ENCODE measurements at regions not wholly inside any gene's neighbourhood (a gene's known extent, or its start where the extent isn't known, plus 50 kb on each side); places are given as distances from the start of the nearest gene placed in this dataset.

DNA sequence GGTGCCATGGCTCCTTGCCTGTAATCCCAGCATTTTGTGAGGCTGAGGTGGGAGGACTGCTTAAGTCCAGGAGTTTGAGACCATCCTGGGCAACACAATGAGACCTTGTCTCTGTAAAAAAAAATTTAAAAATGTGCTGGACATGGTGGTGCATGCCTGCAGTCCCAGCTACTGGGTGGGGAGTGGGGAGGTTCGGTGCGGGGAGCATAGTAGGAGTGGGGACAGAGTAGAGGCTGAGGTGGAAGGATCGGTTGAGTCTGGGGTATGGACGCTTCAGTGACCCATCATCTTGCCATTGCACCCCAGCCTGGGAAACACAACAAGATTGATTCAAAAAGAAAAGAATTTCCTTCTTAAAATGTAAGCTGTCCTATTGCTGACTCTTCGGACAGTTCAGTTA lies 1490.0 kb upstream of the GBE1 start:
- no peak for ATAC-seq (ENCODE audit: insufficient number of reproducible peaks, low FRiP score, low read depth)
- no peak for DNase-seq (ENCODE audit: low spot score)
- no peaks in the 10 kb centered on the region for H3K27me3 ChIP-seq (replicated peaks; ENCODE audit: insufficient read depth)
- no peaks in the 10 kb centered on the region for H3K36me3 ChIP-seq
- no peaks in the 10 kb centered on the region for H3K4me1 ChIP-seq (ENCODE audit: control insufficient read depth in 1 of 2, low read depth in 2 of 2)
- no peaks in the 10 kb centered on the region for H3K9me3 ChIP-seq
- H3K4me3 ChIP-seq = no peak overlapping the region
- TF ChIP-seq, protein P1, sequence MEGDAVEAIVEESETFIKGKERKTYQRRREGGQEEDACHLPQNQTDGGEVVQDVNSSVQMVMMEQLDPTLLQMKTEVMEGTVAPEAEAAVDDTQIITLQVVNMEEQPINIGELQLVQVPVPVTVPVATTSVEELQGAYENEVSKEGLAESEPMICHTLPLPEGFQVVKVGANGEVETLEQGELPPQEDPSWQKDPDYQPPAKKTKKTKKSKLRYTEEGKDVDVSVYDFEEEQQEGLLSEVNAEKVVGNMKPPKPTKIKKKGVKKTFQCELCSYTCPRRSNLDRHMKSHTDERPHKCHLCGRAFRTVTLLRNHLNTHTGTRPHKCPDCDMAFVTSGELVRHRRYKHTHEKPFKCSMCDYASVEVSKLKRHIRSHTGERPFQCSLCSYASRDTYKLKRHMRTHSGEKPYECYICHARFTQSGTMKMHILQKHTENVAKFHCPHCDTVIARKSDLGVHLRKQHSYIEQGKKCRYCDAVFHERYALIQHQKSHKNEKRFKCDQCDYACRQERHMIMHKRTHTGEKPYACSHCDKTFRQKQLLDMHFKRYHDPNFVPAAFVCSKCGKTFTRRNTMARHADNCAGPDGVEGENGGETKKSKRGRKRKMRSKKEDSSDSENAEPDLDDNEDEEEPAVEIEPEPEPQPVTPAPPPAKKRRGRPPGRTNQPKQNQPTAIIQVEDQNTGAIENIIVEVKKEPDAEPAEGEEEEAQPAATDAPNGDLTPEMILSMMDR (IDR thresholded peaks at IDR 0.05) = no peak
- H3K27ac ChIP-seq = no peak overlapping the region

- ATAC-seq (ENCODE audit: insufficient number of reproducible peaks, low FRiP score, low read depth) = no peak
- Histone ChIP-seq H3K4me1 (ENCODE audit: control insufficient read depth in 1 of 2, low read depth in 2 of 2) (no peaks in the 10 kb centered on the region), H3K9me3 (no peaks in the 10 kb centered on the region)
These were observed 1489.2 kb upstream of the GBE1 start for GRCh38 chr3:83250613-83251012.

GRCh38 chr3:83248454-83248853 lies 1487.0 kb upstream of the GBE1 start:
- ATAC-seq (ENCODE audit: insufficient number of reproducible peaks, low FRiP score, low read depth) = no peak

More at GRCh38 chr3:83250613-83251012, 1489.2 kb upstream of the GBE1 start:
- no peaks in the 10 kb centered on the region for H3K36me3 ChIP-seq
- no peak overlapping the region for H3K4me3 ChIP-seq
- no peak overlapping the region for H3K27ac ChIP-seq
- no peak for DNase-seq (ENCODE audit: low spot score)
- TF ChIP-seq, protein P1 (IDR thresholded peaks at IDR 0.05) = no peak
- no peaks in the 10 kb centered on the region for H3K27me3 ChIP-seq (replicated peaks; ENCODE audit: insufficient read depth)

GRCh38 chr3:83235180-83235814 lies 1473.9 kb upstream of the GBE1 start:
- no peaks in the 10 kb centered on the region for H3K4me1 ChIP-seq (ENCODE audit: control insufficient read depth in 1 of 2, low read depth in 2 of 2)
- TF ChIP-seq, protein P1 (IDR thresholded peaks at IDR 0.05) = no peak
- no peak for DNase-seq (ENCODE audit: low spot score)
- H3K4me3 ChIP-seq = no peak overlapping the region
- H3K27me3 ChIP-seq (replicated peaks; ENCODE audit: insufficient read depth) = no peaks in the 10 kb centered on the region
- no peak for ATAC-seq (ENCODE audit: insufficient number of reproducible peaks, low FRiP score, low read depth)
- no peaks in the 10 kb centered on the region for H3K36me3 ChIP-seq
- no peak overlapping the region for H3K27ac ChIP-seq
- H3K9me3 ChIP-seq = no peaks in the 10 kb centered on the region

More at GRCh38 chr3:83248454-83248853, 1487.0 kb upstream of the GBE1 start:
- TF ChIP-seq, protein P1 (IDR thresholded peaks at IDR 0.05) = no peak
- Histone ChIP-seq H3K9me3 (no peaks in the 10 kb centered on the region), H3K4me3 (no peak overlapping the region), H3K36me3 (no peaks in the 10 kb centered on the region), H3K4me1 (ENCODE audit: control insufficient read depth in 1 of 2, low read depth in 2 of 2) (no peaks in the 10 kb centered on the region), H3K27ac (no peak overlapping the region), H3K27me3 (replicated peaks; ENCODE audit: insufficient read depth) (no peaks in the 10 kb centered on the region)
- no peak for DNase-seq (ENCODE audit: low spot score)

- Histone ChIP-seq H3K9me3 (no peaks in the 10 kb centered on the region), H3K4me1 (ENCODE audit: control insufficient read depth in 1 of 2, low read depth in 2 of 2) (no peaks in the 10 kb centered on the region), H3K27me3 (replicated peaks; ENCODE audit: insufficient read depth) (no peaks in the 10 kb centered on the region), H3K4me3 (no peak overlapping the region), H3K36me3 (no peaks in the 10 kb centered on the region), H3K27ac (no peak overlapping the region)
- no peak for DNase-seq (ENCODE audit: low spot score)
- TF ChIP-seq, protein P1 (IDR thresholded peaks at IDR 0.05) = no peak
- no peak for ATAC-seq (ENCODE audit: insufficient number of reproducible peaks, low FRiP score, low read depth)
These were observed 1472.3 kb upstream of the GBE1 start for GRCh38 chr3:83233715-83234114.

All from thoracic aorta (tissue), 2 donors.